GM12878 (cell line): ENCODE measurements at regions not wholly inside any gene's neighbourhood (a gene's known extent, or its start where the extent isn't known, plus 50 kb on each side); places are given as distances from the start of the nearest gene placed in this dataset.

Experiments used
- ATAC-seq: fragments of 200-7000 bp; cut with Tn5 transposase; 3 replicates; pipeline ENCODE4 v1.9.1; 2020; ENCODE audit warnings: mild to moderate bottlenecking, moderate library complexity
- BruUV-seq: library from RNA; stranded (reverse); fragments of 400-500 nt; replicated peaks from 2 replicates; lab custom pipeline; 2021; lab: Mats Ljungman, UMichigan
- CTCF ChIA-PET: fragments of 300-600 bp; sonication (Branson Sonifier 250); formaldehyde crosslinking; extraction: SDS; loops from one replicate; lab custom pipeline; 2021; ENCODE audit warnings: inconsistent platforms; lab: Yijun Ruan, JAX
- POLR2A ChIA-PET: fragments of 350-600 bp; formaldehyde crosslinking; extraction: SDS; loops from one replicate; lab custom pipeline; 2021; ENCODE audit warnings: inconsistent platforms; lab: Charles Lee
- RAD21 ChIA-PET: fragments of 300-600 bp; sonication (Branson Sonifier 250); formaldehyde crosslinking; loops from one replicate; lab custom pipeline; 2023; ENCODE audit warnings: antibody characterized with exemption; ENCODE audit not compliant: unreplicated experiment; lab: Charles Lee
- SMC1A ChIA-PET: fragments of 300-600 bp; sonication (Branson Sonifier 250); formaldehyde crosslinking; loops from one replicate; lab custom pipeline; 2023; ENCODE audit not compliant: unreplicated experiment, uncharacterized antibody; lab: Charles Lee
- DNase-seq: peaks from one replicate; pipeline ENCODE4 v3.0.0-alpha.2; 2011; ENCODE audit warnings: low read depth, low spot score
- FAIRE-seq: peaks from 3 replicates; lab custom pipeline; 2011; peaks lifted over from hg19 to GRCh38; lab: Jason Lieb, UNC
- H2AFZ ChIP-seq: 2 replicates; pipeline ENCODE4 v1.6.0; 2011; ENCODE audit warnings: low read depth, low read length, control low read depth; ENCODE audit not compliant: control insufficient read depth
- H3K27ac ChIP-seq: 2 replicates; pipeline ENCODE4 v1.5.1; 2011; ENCODE audit warnings: control low read depth; ENCODE audit not compliant: control insufficient read depth, insufficient read depth
- H3K27me3 ChIP-seq, 2 experiments: replicated peaks in 1 of 2; 2 replicates each; pipeline versions ENCODE4 v1.6.0 to v1.6.1; 2011; ENCODE audit warnings: low read length in 1 of 2; ENCODE audit not compliant: control insufficient read depth in 2 of 2, insufficient read depth in 2 of 2
- H3K36me3 ChIP-seq, 2 experiments: 2 replicates each; pipeline ENCODE4 v1.5.1; 2011; ENCODE audit warnings: low read length in 1 of 2; ENCODE audit not compliant: control insufficient read depth in 2 of 2, insufficient read depth in 2 of 2
- H3K4me1 ChIP-seq: 2 replicates; pipeline ENCODE4 v1.6.1; 2011; ENCODE audit warnings: mild to moderate bottlenecking, low read length, moderate library complexity, mixed read lengths; ENCODE audit not compliant: control insufficient read depth, insufficient read depth
- H3K4me2 ChIP-seq: 2 replicates; pipeline ENCODE4 v1.6.0; 2011; ENCODE audit warnings: control low read depth; ENCODE audit not compliant: control insufficient read depth, insufficient read depth
- H3K4me3 ChIP-seq: fragments of 200-600 bp; sonication (generic); 2 replicates; pipeline ENCODE4 v1.5.1; 2016
- H3K79me2 ChIP-seq: 2 replicates; pipeline ENCODE4 v1.6.0; 2011; ENCODE audit warnings: low read length; ENCODE audit not compliant: control insufficient read depth, insufficient read depth
- H3K9ac ChIP-seq: 2 replicates; pipeline ENCODE4 v1.8.0; 2011; ENCODE audit warnings: low read length, control low read depth, mixed read lengths; ENCODE audit not compliant: control insufficient read depth, insufficient read depth
- H3K9me3 ChIP-seq: replicated peaks from 3 replicates; pipeline ENCODE4 v1.5.1; 2011; ENCODE audit warnings: mild to moderate bottlenecking, low read length; ENCODE audit not compliant: control insufficient read depth, insufficient read depth
- H4K20me1 ChIP-seq: 2 replicates; pipeline ENCODE4 v1.6.0; 2011; ENCODE audit not compliant: control insufficient read depth, insufficient read depth
- FOXK2 ChIP-seq: fragments of 450-650 bp; IDR thresholded peaks from 2 replicates; pipeline ENCODE4 v1.6.1; 2017; ENCODE audit warnings: mild to moderate bottlenecking, moderate library complexity
- HDAC6 ChIP-seq: fragments of 200-600 bp; sonication (generic); IDR thresholded peaks from one replicate; pipeline ENCODE4 v1.8.0; 2017; ENCODE audit warnings: antibody characterized with exemption; ENCODE audit not compliant: unreplicated experiment
- HDGF ChIP-seq: fragments of 450-650 bp; IDR thresholded peaks from 2 replicates; pipeline ENCODE4 v1.6.1; 2016; ENCODE audit warnings: antibody characterized with exemption
- IKZF2 ChIP-seq, 2 experiments: fragments of 450-650 bp; IDR thresholded peaks; 2 replicates each; pipeline ENCODE4 v1.6.1; 2017; ENCODE audit warnings: mild to moderate bottlenecking in 2 of 2, moderate library complexity in 2 of 2
- MAX ChIP-seq: IDR thresholded peaks from 2 replicates; pipeline ENCODE4 v1.6.1; 2012; ENCODE audit warnings: low read depth, low read length, improper control_type of control experiment
- NFYA ChIP-seq: IDR thresholded peaks from 2 replicates; pipeline ENCODE4 v1.6.1; 2011; ENCODE audit warnings: low read depth, mild to moderate bottlenecking, low read length, improper control_type of control experiment, borderline replicate concordance
- NR2C2 ChIP-seq: IDR thresholded peaks from 2 replicates; pipeline ENCODE4 v1.6.1; 2011; ENCODE audit warnings: borderline replicate concordance, low read depth; ENCODE audit not compliant: control insufficient read depth, insufficient read length
- NRF1 ChIP-seq: conservative IDR thresholded peaks from 2 replicates; pipeline ENCODE4 v1.6.1; 2011; ENCODE audit warnings: mild to moderate bottlenecking, low read depth, low read length, improper control_type of control experiment
- PML ChIP-seq: IDR thresholded peaks from 2 replicates; pipeline ENCODE4 v1.6.1; 2012; ENCODE audit warnings: low read length, inconsistent platforms
- PRDM15 ChIP-seq: fragments of 450-650 bp; formaldehyde crosslinking; IDR thresholded peaks from 2 replicates; pipeline ENCODE4 v1.4.0; 2020; ENCODE audit warnings: mild to moderate bottlenecking, moderate library complexity
- SRF ChIP-seq, 2 experiments: IDR thresholded peaks; 2 replicates each; pipeline ENCODE4 v1.6.1; 2011; ENCODE audit warnings: low read depth in 2 of 2, low read length in 2 of 2, mild to moderate bottlenecking in 1 of 2, moderate library complexity in 1 of 2
- ZNF274 ChIP-seq: IDR thresholded peaks from one replicate; pipeline ENCODE4 v1.8.0; 2011; ENCODE audit not compliant: insufficient read length, insufficient read depth
- ZNF384 ChIP-seq: IDR thresholded peaks from 2 replicates; pipeline ENCODE4 v1.6.1; 2012; ENCODE audit warnings: low read depth, mild to moderate bottlenecking, low read length, improper control_type of control experiment, borderline replicate concordance
- ZNF687 ChIP-seq: fragments of 450-650 bp; IDR thresholded peaks from 2 replicates; pipeline ENCODE4 v1.6.1; 2017; ENCODE audit warnings: mild to moderate bottlenecking, moderate library complexity
- WGBS: methylation state at CpG from one replicate; pipeline ENCODE4 v1.1.6; 2016; ENCODE audit warnings: low lambda C conversion rate; ENCODE audit not compliant: insufficient replicate concordance, insufficient coverage; ENCODE audit errors: missing lambda C conversion rate; 5-methylcytosine and 5-hydroxymethylcytosine counted together
- in situ Hi-C: fragments of 300-500 bp; cut with MboI; formaldehyde crosslinking; loops from 9 replicates; pipeline ENCODE4 v1.14.3; 2018; ENCODE audit warnings: mixed read lengths
- intact Hi-C: fragments of 100-400 bp; cut with micrococcal nuclease; formaldehyde crosslinking; loops from one replicate; pipeline ENCODE4 v1.14.2; 2022; ENCODE audit not compliant: unreplicated experiment

- BruUV-seq = no TSS peak
- intact Hi-C loops = loop anchor here (10.0 kb wide), 1 partner anchor 799 kb away; no protein-coding TSS in a partner anchor
- 0% methylated on average over 2 of the region's 2 CpGs for WGBS
- H3K9ac ChIP-seq = no peak overlapping the region
- H3K4me1 ChIP-seq = no peaks in the 10 kb centered on the region
- no peak overlapping the region for H2AFZ ChIP-seq
- no peaks in the 10 kb centered on the region for H3K79me2 ChIP-seq
- no peak for TF ChIP-seq NR2C2
- no peak for TF ChIP-seq HDGF
- TF ChIP-seq SRF (IDR thresholded peaks at IDR 0.05; ENCODE audit: low read depth in 2 of 2, low read length in 2 of 2) = no peak
- TF ChIP-seq PRDM15 (CRISPR knock-in tag) = no peak
- no peak for TF ChIP-seq ZNF274
- TF ChIP-seq ZNF384 = no peak
- no peak for TF ChIP-seq PML
- no peak for TF ChIP-seq MAX
- no peak for TF ChIP-seq FOXK2
- TF ChIP-seq ZNF687 = no peak
- no peak for TF ChIP-seq IKZF2 (IDR thresholded peaks at IDR 0.05)
- no peak for TF ChIP-seq HDAC6
- no peak for TF ChIP-seq NFYA
- TF ChIP-seq NRF1 = no peak
- TF ChIP-seq, all 136 proteins: peak for 0
- ChIA-PET SMC1A (interaction anchor here (1.0 kb wide), 1 partner anchor 9 kb away, joined by 4 read pairs; no protein-coding TSS in a partner anchor), CTCF (no interaction called here), RAD21 (no interaction called here), POLR2A (no interaction called here)
- Histone ChIP-seq H3K27me3 (no peaks in the 10 kb centered on the region), H3K9me3 (no peaks in the 10 kb centered on the region), H3K36me3 (no peaks in the 10 kb centered on the region), H3K4me2 (no peak overlapping the region), H3K27ac (no peak overlapping the region), H4K20me1 (no peaks in the 10 kb centered on the region), H3K4me3 (no peak overlapping the region)
- in situ Hi-C loops = no loop called here
- ATAC-seq = no peak
- no peak for DNase-seq
- no peak for FAIRE-seq
Measured at GRCh38 chr3:168843481-168843880, 747.8 kb upstream of the GOLIM4 start.
